Inflammatory macrophage treated with lipopolysaccharide for 1 hour (primary cell): ENCODE measurements at regions not wholly inside any gene's neighbourhood (a gene's known extent, or its start where the extent isn't known, plus 50 kb on each side); places are given as distances from the start of the nearest gene placed in this dataset.
"Not testable (repeated sequence)": the region's sequence is repeated elsewhere in the genome, so short reads cannot be mapped to it uniquely, and the experiment has no call there.

ENCODE experiments used
- DNase-seq, 2 donors: peaks; one replicate each; pipeline ENCODE4 v3.0.0-alpha.2; 2020 to 2022

DNA sequence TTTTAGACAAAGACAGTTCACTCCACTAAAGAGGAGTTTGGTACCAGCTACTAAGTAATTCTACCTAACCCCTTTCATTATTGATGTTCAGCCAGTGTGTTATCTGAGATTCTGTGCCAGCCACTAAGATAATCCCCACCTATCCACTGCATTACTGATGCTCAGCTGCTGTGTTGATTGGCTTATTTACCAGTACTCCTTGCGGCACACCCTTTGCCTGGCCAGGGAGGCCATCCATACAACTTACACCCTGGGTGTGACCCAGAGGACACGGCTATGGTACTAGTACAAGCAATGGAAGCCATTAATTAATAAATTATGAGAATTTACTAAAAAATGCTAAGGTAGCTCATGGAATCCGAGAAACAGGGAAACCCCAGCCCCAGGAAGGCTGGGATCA lies 290.7 kb upstream of the CTNNB1 start:
- DNase-seq, result no peak

DNA sequence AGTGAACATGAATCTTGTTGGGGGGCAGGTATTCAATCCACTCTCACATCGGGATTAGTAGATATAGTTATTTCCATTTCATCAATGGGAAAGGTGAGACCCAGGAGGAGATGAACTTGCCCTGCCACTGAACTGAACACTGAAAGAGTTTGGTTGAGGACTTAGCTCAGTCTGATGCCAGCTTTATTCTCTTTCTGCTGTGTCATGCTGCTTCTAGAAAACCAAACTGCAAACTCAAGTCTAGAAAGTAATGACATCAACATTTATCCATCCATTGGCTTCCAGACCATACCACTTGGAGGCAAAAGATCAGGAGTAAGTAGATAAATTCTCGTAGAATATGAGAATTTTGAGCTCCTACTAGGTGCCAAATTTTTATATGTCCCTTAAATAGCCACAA lies 288.0 kb upstream of the CTNNB1 start:
- no peak for DNase-seq

GRCh38 chr3:40911928-40912327 lies 287.4 kb upstream of the CTNNB1 start:
- DNase-seq, result no peak

- no peak for DNase-seq
Measured at GRCh38 chr3:40912461-40912860, 286.8 kb upstream of the CTNNB1 start.

GRCh38 chr3:40913192-40913591 lies 286.1 kb upstream of the CTNNB1 start:
- DNase-seq, result no peak

DNA sequence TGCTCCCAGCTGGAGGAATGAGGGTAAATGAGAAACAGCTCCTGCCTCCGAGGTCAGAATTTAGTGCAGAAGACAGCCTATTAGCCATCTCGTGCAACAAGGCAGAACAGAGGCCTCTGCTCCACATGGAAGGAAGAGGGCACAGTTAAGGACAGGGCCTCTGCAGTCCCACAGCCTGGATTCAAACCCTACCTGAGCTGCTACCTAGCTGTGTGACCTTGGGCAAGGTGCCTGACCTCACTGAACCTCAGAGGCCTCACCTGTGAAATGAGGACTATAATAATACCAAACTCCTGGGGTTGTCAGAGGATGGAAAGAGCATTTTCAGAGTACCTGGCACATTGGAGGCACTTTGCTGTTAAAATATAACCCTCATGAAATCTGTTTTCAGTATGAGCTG lies 285.7 kb upstream of the CTNNB1 start:
- DNase-seq, result no peak

DNA sequence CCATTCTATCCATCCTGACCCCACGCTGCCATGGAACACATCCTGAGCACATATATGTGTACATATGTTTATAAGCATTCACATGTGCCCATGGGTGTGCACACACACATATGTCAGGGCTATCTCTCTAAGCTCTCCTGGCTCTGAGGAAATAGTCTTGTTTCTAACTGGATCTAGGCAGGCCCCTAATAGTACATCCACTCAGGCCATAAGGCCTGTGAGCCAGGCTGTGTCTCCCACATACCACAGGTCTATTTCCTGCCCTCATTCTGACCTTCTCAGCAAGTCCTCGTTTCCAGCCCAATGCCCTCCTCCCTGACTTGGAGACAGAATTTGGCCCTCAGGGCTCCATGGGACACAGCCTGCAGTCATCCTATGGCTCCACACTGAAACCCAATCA lies 284.8 kb upstream of the CTNNB1 start:
- DNase-seq, result no peak

DNA sequence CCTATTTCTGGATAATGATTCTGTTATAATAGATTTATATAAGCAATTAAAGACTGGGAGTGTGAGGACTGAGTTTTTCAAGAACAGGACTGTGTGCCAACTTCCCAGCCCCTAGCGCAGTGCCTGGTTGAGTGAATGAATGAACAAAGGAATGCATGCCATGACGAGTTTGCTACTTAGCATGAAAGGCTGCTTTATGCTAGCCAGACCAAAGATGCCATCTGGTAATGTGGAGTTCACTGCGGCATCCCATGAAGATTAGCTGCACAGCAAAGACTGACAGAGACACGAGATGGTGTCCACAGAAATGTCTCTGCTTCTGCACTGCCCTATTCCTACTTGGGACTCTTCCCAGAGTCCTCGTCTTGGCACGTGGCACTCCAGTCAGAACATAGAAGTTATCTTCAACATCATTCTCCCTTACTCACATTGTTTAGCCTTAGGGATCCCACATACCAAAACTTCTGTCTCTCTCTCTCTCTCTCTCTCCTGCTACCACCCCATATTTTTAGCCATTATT lies 283.9 kb upstream of the CTNNB1 start:
- DNase-seq, result no peak

- peak in 1 of 2 donors; percentile 9 for DNase-seq
Measured at GRCh38 chr3:40920041-40920440, 279.3 kb upstream of the CTNNB1 start.

GRCh38 chr3:40921251-40921650 lies 278.1 kb upstream of the CTNNB1 start:
- DNase-seq, result no peak

DNA sequence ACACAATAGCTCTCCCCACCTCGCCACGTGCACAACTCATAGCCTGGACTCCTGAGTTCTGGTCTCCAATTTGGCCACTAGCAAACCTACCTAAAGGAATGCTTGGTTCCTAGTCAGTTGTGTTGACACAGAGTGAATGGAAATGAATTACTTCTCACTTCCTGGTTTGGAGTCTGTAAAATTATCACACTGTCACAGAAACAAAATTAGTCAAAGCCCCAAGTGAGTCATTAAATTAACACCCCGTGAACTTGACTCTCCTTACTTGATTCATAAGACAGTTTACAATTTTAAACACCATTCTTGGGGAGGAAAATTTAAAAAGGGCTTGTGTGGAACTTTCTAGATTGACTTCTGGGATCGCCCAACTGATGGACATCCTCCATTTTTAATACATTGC lies 276.2 kb upstream of the CTNNB1 start:
- DNase-seq, result peak; percentile 24 to 38

GRCh38 chr3:40923651-40924050 lies 275.7 kb upstream of the CTNNB1 start:
- no peak for DNase-seq

- DNase-seq, result no peak
Measured at GRCh38 chr3:40924559-40925141, 274.7 kb upstream of the CTNNB1 start.

DNA sequence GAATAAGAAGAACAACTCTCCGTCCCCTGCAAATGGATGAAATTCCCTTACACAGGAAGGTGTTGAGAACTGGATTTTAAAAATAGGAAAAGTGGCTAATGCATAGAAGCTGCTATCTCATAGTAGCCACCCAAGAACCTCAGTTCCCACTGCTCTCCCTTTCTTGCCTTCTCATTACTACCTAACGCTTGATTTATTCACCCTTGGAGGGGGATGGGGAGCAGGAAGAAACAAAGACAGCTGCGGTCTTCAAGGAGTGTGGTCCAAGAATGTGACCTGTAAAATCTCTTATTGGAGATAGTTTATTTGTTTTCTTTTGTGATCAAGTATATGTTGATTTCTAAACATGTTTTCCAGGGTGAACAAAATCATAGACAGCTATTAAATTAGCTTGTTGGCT lies 274.1 kb upstream of the CTNNB1 start:
- DNase-seq, result no peak

DNA sequence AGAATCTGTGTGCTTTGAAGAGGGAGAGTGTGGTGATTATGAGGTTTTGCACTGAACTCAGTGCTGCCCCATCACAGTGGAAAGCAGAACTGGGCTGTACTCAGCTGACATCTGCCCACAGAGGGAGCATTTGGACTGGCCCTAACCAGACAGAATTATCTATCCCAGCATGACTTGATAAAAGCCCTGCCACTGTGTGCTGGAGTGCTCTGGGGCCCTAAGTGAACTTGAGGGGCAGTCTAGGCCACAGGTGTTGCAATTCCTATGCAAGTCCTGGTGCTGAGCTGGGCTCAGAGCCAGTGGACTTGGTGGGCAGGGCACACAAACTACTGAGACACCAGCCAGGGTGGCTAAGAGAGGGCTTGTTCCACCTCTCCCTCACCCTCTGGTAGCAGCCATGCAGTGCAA lies 269.2 kb upstream of the CTNNB1 start:
- peak; percentile 46 to 65 for DNase-seq

DNA sequence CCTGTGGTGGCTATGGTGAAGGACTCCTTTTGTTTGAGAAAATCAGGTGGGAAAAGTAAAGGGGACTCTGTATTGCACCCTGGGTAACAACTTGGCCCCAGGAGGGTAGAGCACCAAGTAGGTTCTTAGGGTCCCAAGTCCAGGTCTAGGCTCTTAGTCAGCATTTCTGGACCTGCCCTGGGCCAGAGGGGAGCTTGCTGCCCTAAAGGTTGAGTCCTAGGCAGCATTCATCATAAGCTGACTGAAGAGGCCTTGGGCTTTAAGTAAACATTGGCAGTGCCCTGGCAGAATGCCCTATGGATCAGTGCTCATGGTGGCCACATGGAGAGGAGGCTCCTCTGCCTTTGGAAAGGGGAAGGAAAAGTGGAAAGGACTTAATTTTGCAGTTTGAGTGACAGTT lies 268.5 kb upstream of the CTNNB1 start:
- no peak for DNase-seq

DNA sequence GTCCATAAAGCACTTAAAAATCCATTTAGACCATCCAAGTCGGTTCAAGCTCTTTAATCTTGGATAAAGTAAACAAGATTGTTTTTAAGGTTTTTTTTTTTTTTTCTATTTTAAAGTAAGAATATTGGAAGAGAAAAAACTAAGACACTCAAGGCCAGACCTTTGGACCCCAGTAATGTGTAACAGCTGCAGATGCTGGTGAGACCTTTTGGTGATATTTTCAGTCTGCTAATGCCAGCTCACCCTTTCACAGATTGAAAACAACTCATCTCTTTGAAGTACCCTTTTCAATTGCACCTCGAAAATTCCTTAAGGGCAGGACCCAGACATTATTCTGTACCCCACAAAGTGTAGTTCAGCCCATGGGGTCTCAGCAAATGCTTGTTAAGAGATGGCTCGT lies 260.7 kb upstream of the CTNNB1 start:
- no peak for DNase-seq

DNA sequence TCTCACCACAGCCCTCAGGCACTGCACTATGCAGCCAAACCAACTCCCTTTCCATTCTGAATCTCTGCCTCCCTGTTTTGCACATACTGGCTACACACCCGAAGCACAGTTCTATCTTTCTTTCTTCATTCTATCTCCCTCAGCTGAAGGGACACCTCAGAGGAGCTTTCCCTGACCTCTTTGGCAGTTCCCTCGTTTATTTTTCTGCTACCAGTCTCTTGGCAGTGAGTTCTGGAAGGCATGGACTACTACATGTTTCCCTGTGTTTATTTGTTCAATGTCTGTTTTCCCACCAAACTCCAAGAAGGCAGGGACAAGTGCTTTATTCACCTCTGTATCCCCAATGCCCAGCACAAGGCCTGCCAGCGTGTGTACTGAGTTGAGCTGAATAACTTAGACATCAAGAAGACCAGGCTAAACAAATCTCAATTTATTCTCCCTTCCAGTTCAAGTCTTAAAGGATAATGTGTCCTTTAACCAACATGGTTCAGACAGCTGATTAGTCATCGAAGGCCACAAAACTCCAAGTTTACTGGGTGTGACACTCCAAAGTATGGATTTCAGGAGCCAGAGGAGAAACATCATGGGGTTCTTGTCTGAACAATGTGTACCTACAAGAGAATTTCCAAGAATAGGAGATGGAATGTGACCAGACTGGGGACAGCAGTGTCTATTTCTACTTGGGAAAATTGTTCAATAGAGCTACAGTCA lies 260.1 kb upstream of the CTNNB1 start:
- DNase-seq, result no peak

GRCh38 chr3:40939741-40940130 lies 259.6 kb upstream of the CTNNB1 start:
- DNase-seq, result no peak

DNA sequence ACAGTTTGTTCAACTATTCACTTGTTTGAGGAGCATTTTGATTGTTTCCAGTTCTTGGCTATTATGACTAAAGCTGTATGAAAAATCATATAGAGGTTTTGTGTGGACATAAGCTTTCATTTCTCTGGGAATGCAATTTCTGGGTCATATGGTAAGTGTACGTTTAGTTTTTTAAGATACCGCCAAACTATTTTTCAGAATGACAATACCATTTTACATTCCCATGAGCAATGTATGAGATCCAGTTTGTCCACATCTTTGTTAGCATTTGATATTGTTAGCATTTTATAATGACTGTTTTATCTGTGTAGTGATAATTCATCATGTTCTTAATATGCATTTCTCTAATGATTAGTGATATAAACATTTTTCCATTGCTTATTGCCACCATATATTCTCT lies 258.7 kb upstream of the CTNNB1 start:
- no peak for DNase-seq

GRCh38 chr3:40947022-40947421 lies 252.3 kb upstream of the CTNNB1 start:
- DNase-seq, result not testable (repeated sequence)

GRCh38 chr3:40949347-40949746 lies 250.0 kb upstream of the CTNNB1 start:
- not testable (repeated sequence) for DNase-seq

- no peak for DNase-seq
Measured at GRCh38 chr3:40951636-40952035, 247.7 kb upstream of the CTNNB1 start.

DNA sequence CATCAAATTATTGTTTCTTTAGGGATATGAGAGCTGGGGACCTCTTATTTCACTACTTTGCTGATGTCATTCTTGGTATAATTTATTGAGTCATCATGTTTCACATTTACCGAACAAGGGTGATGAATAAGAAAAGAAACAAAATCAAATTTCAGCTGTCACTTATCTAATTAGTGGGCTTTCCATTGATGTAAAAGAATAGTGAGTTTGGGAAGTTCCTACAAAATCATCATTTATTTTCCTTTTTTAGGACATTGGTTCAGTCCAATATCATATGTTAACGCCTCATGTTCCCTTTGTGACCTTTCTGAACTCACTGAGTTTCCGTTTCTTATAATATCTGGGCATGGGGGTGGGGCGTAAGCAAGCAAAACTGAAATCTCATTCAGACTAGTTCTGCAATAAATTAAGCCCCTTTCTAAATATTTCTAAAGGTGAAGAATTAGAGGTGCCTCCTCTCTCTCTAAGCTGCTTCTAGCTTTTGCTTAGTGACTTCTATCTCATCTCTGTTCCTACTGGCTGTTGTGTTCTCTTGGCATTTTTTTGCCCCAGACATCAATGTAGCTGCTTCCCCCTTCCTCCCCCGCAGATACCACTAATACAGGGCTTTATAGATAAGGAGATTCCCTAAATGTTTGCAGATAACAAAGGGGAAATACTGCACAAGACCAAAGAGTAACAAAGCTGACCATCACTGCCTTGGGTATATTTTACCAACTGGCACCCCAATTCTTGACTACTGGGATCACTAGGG lies 238.0 kb upstream of the CTNNB1 start:
- peak in 1 of 2 donors; percentile 16 for DNase-seq
